ENCODE measurements at regions not wholly inside any gene's neighbourhood (a gene's known extent, or its start where the extent isn't known, plus 50 kb on each side); places are given as distances from the start of the nearest gene placed in this dataset.
"Not testable (repeated sequence)": the region's sequence is repeated elsewhere in the genome, so short reads cannot be mapped to it uniquely, and the experiment has no call there.

GRCh38 chr1:222953585-222953984, 138.7 kb downstream of the DISP1 start:
- DNase-seq: no peak

- no peak for DNase-seq
Observed at GRCh38 chr1:222955964-222956363, 141.1 kb downstream of the DISP1 start.

- DNase-seq: no peak
Observed at GRCh38 chr1:222956601-222957000, 141.8 kb downstream of the DISP1 start.

- no peak for DNase-seq
Observed at GRCh38 chr1:222967466-222968240, 152.8 kb downstream of the DISP1 start.

- no peak for DNase-seq
Observed at GRCh38 chr1:222970040-222970439, 155.2 kb downstream of the DISP1 start.

DNA sequence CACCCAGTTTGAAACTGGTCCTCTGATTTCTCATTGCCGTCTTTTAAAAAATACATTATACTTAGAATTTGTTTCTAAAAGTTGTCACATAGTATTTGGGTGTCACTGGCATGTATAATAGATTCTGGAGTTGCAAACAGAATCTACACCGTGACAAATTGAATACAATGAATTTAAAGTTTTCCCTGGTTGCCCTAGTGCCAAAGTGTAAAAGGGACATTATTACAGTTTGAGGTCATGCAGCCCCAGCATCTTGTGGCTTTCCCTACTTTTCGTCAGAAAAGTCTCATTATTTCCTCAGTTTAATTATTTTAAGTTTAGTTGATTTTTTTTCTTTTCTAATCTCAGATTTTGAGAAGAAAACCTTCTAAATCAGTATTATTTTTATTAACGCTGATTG, 155.9 kb downstream of the DISP1 start:
- DNase-seq: no peak

DNA sequence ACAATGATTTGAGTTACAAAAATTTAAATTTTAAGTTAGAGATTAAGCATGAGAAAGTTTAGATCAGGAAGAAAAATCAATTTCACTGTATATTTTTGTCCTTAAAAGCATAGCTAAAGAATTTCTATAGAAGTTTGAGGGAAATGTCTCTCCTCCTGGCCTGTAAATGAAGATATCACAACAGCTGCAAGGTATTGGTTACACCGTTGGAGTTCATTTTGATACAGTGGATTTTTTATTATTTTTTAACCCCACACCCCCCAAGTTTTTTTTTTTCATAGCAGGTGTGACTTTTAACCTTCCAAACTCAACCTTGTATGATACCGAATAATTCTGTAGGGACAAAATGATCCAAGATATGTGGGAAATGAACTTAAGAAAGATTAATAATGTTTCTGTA, 156.3 kb downstream of the DISP1 start:
- DNase-seq: no peak

- DNase-seq: no peak
Observed at GRCh38 chr1:222973561-222973960, 158.7 kb downstream of the DISP1 start.

- DNase-seq: peak; percentile 66
Observed at GRCh38 chr1:222974496-222974895, 159.7 kb downstream of the DISP1 start.

GRCh38 chr1:222975472-222976122, 160.8 kb downstream of the DISP1 start:
- DNase-seq: no peak

DNA sequence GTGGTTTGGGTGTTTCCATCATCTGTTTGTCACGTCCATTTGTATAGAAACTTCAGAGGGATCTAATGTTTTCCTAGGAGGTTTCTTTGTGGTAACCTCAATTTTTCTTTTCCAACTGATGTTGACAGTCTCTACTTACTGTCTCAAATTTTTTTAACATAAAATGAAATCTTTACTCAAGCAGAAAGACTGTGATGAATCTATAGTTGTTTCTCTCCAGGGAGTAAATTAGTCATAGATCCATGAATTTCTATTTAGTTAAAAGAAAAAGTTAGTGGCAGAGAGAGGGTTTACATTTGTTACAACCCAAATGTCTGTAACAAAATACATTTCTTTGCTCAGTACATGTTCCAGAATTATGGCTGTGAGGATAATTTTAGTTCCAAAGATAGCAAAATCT, 161.6 kb downstream of the DISP1 start:
- peak; percentile 28 for DNase-seq

- not testable (repeated sequence) for DNase-seq
Observed at GRCh38 chr1:222977294-222977693, 162.5 kb downstream of the DISP1 start.

DNA sequence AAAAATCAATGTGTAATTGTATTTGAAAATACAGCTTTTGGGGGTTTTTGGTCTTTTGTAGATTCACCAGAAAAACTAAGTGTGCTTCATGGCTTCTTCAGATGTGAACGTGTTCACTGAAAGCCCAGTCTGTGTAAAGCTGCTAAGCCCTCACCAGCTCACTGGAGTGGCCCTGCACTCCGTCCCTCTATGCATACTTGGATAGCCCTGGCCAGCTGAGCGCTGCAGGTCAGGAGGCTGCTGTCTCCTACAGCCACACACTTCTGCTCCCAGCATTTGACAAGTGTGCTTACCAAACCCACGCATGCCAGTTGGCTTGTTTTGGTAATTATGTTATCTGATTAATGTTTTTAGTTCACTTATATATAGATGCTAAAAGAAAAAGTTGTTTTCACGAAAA, 163.5 kb downstream of the TLR5 start:
- DNase-seq: no peak

- DNase-seq: no peak
Observed at GRCh38 chr1:222987674-222988076, 155.4 kb downstream of the TLR5 start.

GRCh38 chr1:222989443-222989842, 153.6 kb downstream of the TLR5 start:
- DNase-seq: no peak

- DNase-seq: no peak
Observed at GRCh38 chr1:222991177-222991576, 151.9 kb downstream of the TLR5 start.

- no peak for DNase-seq
Observed at GRCh38 chr1:222991908-222992307, 151.1 kb downstream of the TLR5 start.

GRCh38 chr1:222994511-222995235, 148.4 kb downstream of the TLR5 start:
- peak; percentile 79 for DNase-seq

- no peak for DNase-seq
Observed at GRCh38 chr1:222995236-222995580, 147.8 kb downstream of the TLR5 start.

DNA sequence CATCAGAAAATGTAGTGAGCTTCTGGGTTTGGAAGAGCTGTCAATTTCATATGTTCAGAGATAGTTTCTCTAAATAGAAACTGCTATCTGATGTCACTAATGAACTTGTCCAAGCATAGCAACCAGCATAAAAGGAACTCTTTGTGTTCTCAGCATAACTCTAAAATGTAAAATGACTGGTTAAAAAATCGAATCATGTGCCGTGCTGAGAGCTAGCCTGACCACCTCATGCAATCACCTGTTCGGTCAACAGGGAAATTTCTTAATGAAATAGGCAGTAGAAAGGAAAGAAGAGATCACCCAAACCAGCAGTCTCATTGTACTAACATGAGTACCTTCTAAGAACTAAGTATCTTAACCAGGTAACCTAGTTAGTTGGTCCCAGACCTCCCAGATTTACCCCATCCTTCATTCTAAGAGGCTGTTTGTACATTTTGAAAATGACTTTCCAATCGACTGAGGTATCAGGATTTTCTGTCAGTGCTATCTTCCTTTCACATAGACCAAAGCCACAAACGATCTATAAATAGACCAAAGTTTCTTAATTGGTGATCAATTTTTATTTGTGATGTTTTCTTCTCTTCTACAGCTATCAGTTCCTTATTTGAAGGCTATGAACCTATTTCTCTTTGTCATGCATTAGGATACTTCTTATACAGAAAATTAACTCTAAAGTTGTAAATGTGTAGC, 147.3 kb downstream of the TLR5 start:
- DNase-seq: no peak

- DNase-seq: no peak
Observed at GRCh38 chr1:222996310-222996975, 146.6 kb downstream of the TLR5 start.

DNA sequence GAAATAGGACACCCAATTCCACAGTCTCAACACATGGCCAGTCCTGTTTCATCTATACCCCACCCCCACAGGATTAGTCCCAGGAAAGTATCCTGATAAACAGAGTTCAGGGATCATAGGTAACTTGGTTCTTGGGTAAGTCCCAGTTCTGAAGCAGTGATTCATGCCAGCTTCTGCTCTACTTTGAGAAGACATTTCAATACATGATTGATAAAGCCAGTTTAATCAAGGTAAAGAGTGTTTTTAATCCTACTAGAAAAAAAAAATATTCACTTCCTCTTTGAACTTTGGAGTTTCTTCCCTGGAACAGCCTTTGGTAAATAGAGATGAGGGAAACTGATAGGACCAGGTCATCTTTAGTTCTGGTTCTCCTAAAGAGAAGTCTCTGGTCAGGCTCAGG, 142.4 kb downstream of the TLR5 start:
- no peak for DNase-seq

All from fibroblast of skin of scalp (primary cell).